CD8-positive, alpha-beta memory T cell (primary cell): ENCODE measurements at regions not wholly inside any gene's neighbourhood (a gene's known extent, or its start where the extent isn't known, plus 50 kb on each side); places are given as distances from the start of the nearest gene placed in this dataset.
"Not testable (repeated sequence)": the region's sequence is repeated elsewhere in the genome, so short reads cannot be mapped to it uniquely, and the experiment has no call there.

Source experiments
- CTCF ChIA-PET: fragments of 350-600 bp; sonication (Branson Sonifier 250); formaldehyde crosslinking; loops from one replicate; lab custom pipeline; 2021; ENCODE audit warnings: antibody characterized with exemption; lab: Charles Lee
- POLR2A ChIA-PET: fragments of 350-600 bp; sonication (Branson Sonifier 250); formaldehyde crosslinking; loops from one replicate; lab custom pipeline; 2021; ENCODE audit warnings: antibody characterized with exemption; lab: Charles Lee
- DNase-seq, 5 donors: peaks; one replicate each; pipeline versions ENCODE4 v3.0.0 to v3.0.0-alpha.2; 2020 to 2022; ENCODE audit warnings: mixed read lengths in 1 of 5
- H3K27ac ChIP-seq: one replicate; pipeline ENCODE4 v1.7.0; 2013; ENCODE audit warnings: low read depth, mild to moderate bottlenecking, low read length, moderate library complexity
- H3K27me3 ChIP-seq: 2 replicates; pipeline ENCODE4 v1.7.0; 2013; ENCODE audit warnings: low read length, mild to moderate bottlenecking; ENCODE audit not compliant: insufficient read depth, poor library complexity, severe bottlenecking
- H3K36me3 ChIP-seq: 2 replicates; pipeline ENCODE4 v1.7.0; 2013; ENCODE audit warnings: mild to moderate bottlenecking, low read length, moderate library complexity; ENCODE audit not compliant: insufficient read depth
- H3K4me1 ChIP-seq: 2 replicates; pipeline ENCODE4 v1.7.0; 2013; ENCODE audit warnings: mild to moderate bottlenecking, low read length, moderate library complexity; ENCODE audit not compliant: insufficient read depth
- H3K4me3 ChIP-seq: 2 replicates; pipeline ENCODE4 v1.7.0; 2013; ENCODE audit warnings: mild to moderate bottlenecking, low read length
- H3K9me3 ChIP-seq: 2 replicates; pipeline ENCODE4 v1.7.0; 2013; ENCODE audit warnings: mild to moderate bottlenecking, low read length
- H3K27ac Mint-ChIP-seq, 8 donors: one replicate each; pipeline ENCODE4 v1.8.0; 2020 to 2021; ENCODE audit warnings: mixed read lengths in 8 of 8, mild to moderate bottlenecking in 6 of 8, inconsistent platforms in 3 of 8, moderate library complexity in 3 of 8
- H3K27me3 Mint-ChIP-seq, 2 donors: one replicate each; pipeline ENCODE4 v1.8.0; 2020 to 2021; ENCODE audit warnings: mixed read lengths in 2 of 2, mild to moderate bottlenecking in 1 of 2, moderate library complexity in 1 of 2
- H3K36me3 Mint-ChIP-seq, 3 donors: one replicate each; pipeline ENCODE4 v1.8.0; 2020 to 2021; ENCODE audit warnings: mixed read lengths in 3 of 3, inconsistent platforms in 1 of 3, mild to moderate bottlenecking in 1 of 3
- H3K4me1 Mint-ChIP-seq, 3 donors: one replicate each; pipeline ENCODE4 v1.8.0; 2020 to 2021; ENCODE audit warnings: mixed read lengths in 3 of 3, inconsistent platforms in 1 of 3, mild to moderate bottlenecking in 1 of 3
- H3K4me3 Mint-ChIP-seq, 7 donors: one replicate each; pipeline ENCODE4 v1.8.0; 2020 to 2021; ENCODE audit warnings: mixed read lengths in 7 of 7, mild to moderate bottlenecking in 6 of 7, moderate library complexity in 4 of 7, inconsistent platforms in 2 of 7
- H3K9me3 Mint-ChIP-seq, 5 donors: one replicate each; pipeline ENCODE4 v1.8.0; 2020 to 2022; ENCODE audit warnings: mixed read lengths in 5 of 5, mild to moderate bottlenecking in 3 of 5, moderate library complexity in 2 of 5, inconsistent platforms in 1 of 5

DNA sequence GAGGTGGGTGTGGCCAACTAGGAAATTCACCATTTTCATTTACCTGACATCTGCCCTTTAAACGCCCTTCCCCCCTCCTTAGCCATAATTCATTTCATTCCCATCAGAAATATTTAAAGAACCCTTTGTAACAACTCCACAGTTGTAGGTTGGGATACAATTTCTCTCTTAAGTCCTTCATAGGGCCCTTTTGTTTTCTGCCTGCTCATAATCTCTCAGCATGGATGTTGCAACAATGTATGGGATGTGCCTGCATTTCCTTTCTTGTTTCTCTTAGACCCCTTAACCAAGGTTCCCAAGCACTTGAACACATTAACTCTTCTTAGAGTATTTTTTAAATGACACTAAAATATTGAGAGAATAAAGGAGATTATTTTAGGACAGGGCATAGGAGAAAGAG is 51.7 kb upstream of the MYO10 start:
- no peaks in the 10 kb centered on the region for H3K4me1 ChIP-seq
- Mint-ChIP-seq H3K36me3 (peaks cover 0 to 4% (median 0%) of the 10 kb centered on the region in 3 donors), H3K27ac (no peak overlapping the region), H3K4me3 (no peak overlapping the region), H3K27me3 (no peaks in the 10 kb centered on the region), H3K9me3 (peaks cover 0 to 9% (median 3%) of the 10 kb centered on the region in 5 donors), H3K4me1 (no peaks in the 10 kb centered on the region)
- ChIA-PET CTCF (no interaction called here), POLR2A (no interaction called here)
- no peaks in the 10 kb centered on the region for H3K27me3 ChIP-seq
- H3K4me3 ChIP-seq = no peak overlapping the region
- DNase-seq = no peak
- no peak overlapping the region for H3K27ac ChIP-seq
- H3K9me3 ChIP-seq = no peaks in the 10 kb centered on the region
- no peaks in the 10 kb centered on the region for H3K36me3 ChIP-seq

- H3K27me3 ChIP-seq, H3K9me3 ChIP-seq, H3K36me3 ChIP-seq, DNase-seq, H3K4me1 ChIP-seq, H3K36me3 Mint-ChIP-seq, H3K27me3 Mint-ChIP-seq, H3K4me3 Mint-ChIP-seq, CTCF ChIA-PET, H3K27ac ChIP-seq, H3K27ac Mint-ChIP-seq, H3K4me3 ChIP-seq, H3K4me1 Mint-ChIP-seq, POLR2A ChIA-PET: not testable (repeated sequence)
- peaks cover 0 to 16% (median 3%) of the 10 kb centered on the region in 5 donors for H3K9me3 Mint-ChIP-seq
Observed at GRCh38 chr5:16990817-16991520, 54.9 kb upstream of the MYO10 start.

- no peaks in the 10 kb centered on the region for H3K36me3 ChIP-seq
- Mint-ChIP-seq H3K27me3 (peaks cover 0 to 1% of the 10 kb centered on the region in 2 donors), H3K4me3 (no peak overlapping the region), H3K36me3 (peaks cover 0 to 4% (median 0%) of the 10 kb centered on the region in 3 donors), H3K27ac (no peak overlapping the region), H3K4me1 (no peaks in the 10 kb centered on the region), H3K9me3 (peaks cover 2 to 16% (median 3%) of the 10 kb centered on the region in 5 donors)
- CTCF ChIA-PET = no interaction called here
- no peak overlapping the region for H3K4me3 ChIP-seq
- no peaks in the 10 kb centered on the region for H3K9me3 ChIP-seq
- no peak for DNase-seq
- POLR2A ChIA-PET = no interaction called here
- H3K4me1 ChIP-seq = no peaks in the 10 kb centered on the region
- H3K27ac ChIP-seq = no peak overlapping the region
- H3K27me3 ChIP-seq = no peaks in the 10 kb centered on the region
Observed at GRCh38 chr5:16992006-16992405, 55.9 kb upstream of the MYO10 start.

DNA sequence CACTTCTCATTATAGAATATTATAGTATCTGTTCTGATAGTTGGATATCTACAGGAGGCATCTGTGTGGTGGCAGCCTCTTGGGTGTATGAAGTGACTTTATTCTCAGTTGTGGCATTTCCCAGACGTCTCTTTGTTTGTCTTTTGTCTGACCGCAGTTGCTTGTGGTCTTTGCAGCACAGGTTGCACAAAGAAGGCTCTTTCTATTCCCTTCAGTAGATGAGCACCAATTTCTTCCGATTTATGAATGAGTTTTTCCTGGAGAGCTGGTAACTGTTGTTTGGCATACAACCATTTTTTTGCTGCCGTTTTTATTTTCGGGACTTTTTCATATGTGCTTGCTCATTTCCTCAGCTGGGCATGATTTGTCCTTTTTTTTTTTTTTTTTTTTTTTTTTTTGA is 56.4 kb upstream of the MYO10 start:
- Mint-ChIP-seq H3K27me3 (peaks cover 0 to 1% of the 10 kb centered on the region in 2 donors), H3K9me3 (peaks cover 2 to 16% (median 3%) of the 10 kb centered on the region in 5 donors), H3K27ac (no peak overlapping the region), H3K36me3 (peaks cover 0 to 4% (median 0%) of the 10 kb centered on the region in 3 donors), H3K4me3 (no peak overlapping the region), H3K4me1 (no peaks in the 10 kb centered on the region)
- H3K27me3 ChIP-seq = no peaks in the 10 kb centered on the region
- no peak overlapping the region for H3K27ac ChIP-seq
- H3K4me1 ChIP-seq = no peaks in the 10 kb centered on the region
- no peaks in the 10 kb centered on the region for H3K9me3 ChIP-seq
- POLR2A ChIA-PET = no interaction called here
- H3K36me3 ChIP-seq = no peaks in the 10 kb centered on the region
- DNase-seq = no peak
- no peak overlapping the region for H3K4me3 ChIP-seq
- CTCF ChIA-PET = no interaction called here

GRCh38 chr5:16994565-16994964 is 58.5 kb upstream of the MYO10 start:
- CTCF ChIA-PET = no interaction called here
- Mint-ChIP-seq H3K4me1 (no peaks in the 10 kb centered on the region), H3K27ac (no peak overlapping the region), H3K4me3 (no peak overlapping the region), H3K36me3 (peaks cover 0 to 4% (median 0%) of the 10 kb centered on the region in 3 donors), H3K9me3 (peaks cover 0 to 16% (median 3%) of the 10 kb centered on the region in 5 donors), H3K27me3 (peaks cover 0 to 1% of the 10 kb centered on the region in 2 donors)
- H3K9me3 ChIP-seq = no peaks in the 10 kb centered on the region
- no peak for DNase-seq
- POLR2A ChIA-PET = no interaction called here
- no peak overlapping the region for H3K27ac ChIP-seq
- H3K27me3 ChIP-seq = no peaks in the 10 kb centered on the region
- no peaks in the 10 kb centered on the region for H3K36me3 ChIP-seq
- H3K4me3 ChIP-seq = no peak overlapping the region
- H3K4me1 ChIP-seq = no peaks in the 10 kb centered on the region

GRCh38 chr5:16995372-16995771 is 59.3 kb upstream of the MYO10 start:
- Mint-ChIP-seq H3K4me1 (no peaks in the 10 kb centered on the region), H3K27ac (no peak overlapping the region), H3K27me3 (peaks cover 0 to 1% of the 10 kb centered on the region in 2 donors), H3K4me3 (no peak overlapping the region), H3K36me3 (peaks cover 0 to 4% (median 0%) of the 10 kb centered on the region in 3 donors), H3K9me3 (peaks cover 0 to 16% (median 5%) of the 10 kb centered on the region in 5 donors)
- Histone ChIP-seq H3K9me3 (no peaks in the 10 kb centered on the region), H3K27ac (no peak overlapping the region), H3K4me3 (no peak overlapping the region), H3K4me1 (no peaks in the 10 kb centered on the region), H3K36me3 (no peaks in the 10 kb centered on the region), H3K27me3 (no peaks in the 10 kb centered on the region)
- ChIA-PET POLR2A (no interaction called here), CTCF (no interaction called here)
- no peak for DNase-seq

GRCh38 chr5:17000291-17000939 is 64.3 kb upstream of the MYO10 start:
- no peaks in the 10 kb centered on the region for H3K36me3 ChIP-seq
- ChIA-PET POLR2A (no interaction called here), CTCF (no interaction called here)
- no peaks in the 10 kb centered on the region for H3K4me1 ChIP-seq
- Mint-ChIP-seq H3K4me1 (no peaks in the 10 kb centered on the region), H3K27me3 (peaks cover 0 to under 1% of the 10 kb centered on the region in 2 donors), H3K9me3 (peaks cover 2 to 11% (median 3%) of the 10 kb centered on the region in 5 donors), H3K4me3 (no peak overlapping the region), H3K36me3 (no peaks in the 10 kb centered on the region), H3K27ac (no peak overlapping the region)
- H3K27ac ChIP-seq = no peak overlapping the region
- H3K27me3 ChIP-seq = no peaks in the 10 kb centered on the region
- H3K9me3 ChIP-seq = no peaks in the 10 kb centered on the region
- no peak for DNase-seq
- no peak overlapping the region for H3K4me3 ChIP-seq

- H3K4me3 ChIP-seq = no peak overlapping the region
- no peaks in the 10 kb centered on the region for H3K9me3 ChIP-seq
- H3K27me3 Mint-ChIP-seq = no peaks in the 10 kb centered on the region
- no peak overlapping the region for H3K27ac Mint-ChIP-seq
- ChIA-PET POLR2A (no interaction called here), CTCF (no interaction called here)
- no peak overlapping the region for H3K27ac ChIP-seq
- no peaks in the 10 kb centered on the region for H3K4me1 ChIP-seq
- no peak for DNase-seq
- no peak overlapping the region for H3K4me3 Mint-ChIP-seq
- no peaks in the 10 kb centered on the region for H3K27me3 ChIP-seq
- no peaks in the 10 kb centered on the region for H3K36me3 ChIP-seq
- peaks cover under 1 to 11% (median 3%) of the 10 kb centered on the region in 5 donors for H3K9me3 Mint-ChIP-seq
- no peaks in the 10 kb centered on the region for H3K4me1 Mint-ChIP-seq
- H3K36me3 Mint-ChIP-seq = no peaks in the 10 kb centered on the region
Observed at GRCh38 chr5:17001428-17001827, 65.3 kb upstream of the MYO10 start.
